ENCODE measurements at regions not wholly inside any gene's neighbourhood (a gene's known extent, or its start where the extent isn't known, plus 50 kb on each side); places are given as distances from the start of the nearest gene placed in this dataset.
"Not testable (repeated sequence)": the region's sequence is repeated elsewhere in the genome, so short reads cannot be mapped to it uniquely, and the experiment has no call there.

GRCh38 chr7:91491868-91492267 is 227.6 kb downstream of the FZD1 start:
- H3K27ac ChIP-seq = no peak overlapping the region
- no peaks in the 10 kb centered on the region for H3K9me3 ChIP-seq
- no peak overlapping the region for H3K4me3 ChIP-seq
- no peaks in the 10 kb centered on the region for H3K27me3 ChIP-seq
- H3K36me3 ChIP-seq = no peaks in the 10 kb centered on the region
- H3K9ac ChIP-seq = no peak overlapping the region
- H3K4me1 ChIP-seq = no peaks in the 10 kb centered on the region
- no peak overlapping the region for H3K4me2 ChIP-seq
- TF ChIP-seq Cebpa-rat (IDR thresholded peaks at IDR 0.05) = no peak
- H4K20me1 ChIP-seq = no peaks in the 10 kb centered on the region

DNA sequence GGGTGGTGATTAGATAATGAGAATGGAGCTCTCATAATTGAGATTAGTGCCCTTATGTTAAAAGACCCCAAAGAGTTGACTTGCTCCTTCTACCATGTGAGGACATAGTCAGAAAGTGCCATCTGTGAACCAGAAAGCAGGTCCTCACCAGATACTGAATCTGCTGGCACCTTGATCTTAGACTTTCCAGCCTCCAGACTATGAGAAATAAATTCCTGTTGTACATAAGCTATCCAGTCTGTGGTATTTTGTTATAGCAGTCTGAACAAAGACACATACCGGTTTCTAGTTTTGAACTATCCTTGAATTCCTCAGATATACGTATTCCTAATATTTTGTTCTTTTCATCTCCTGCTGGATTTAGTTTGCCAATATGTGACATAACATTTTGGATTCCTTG is 228.1 kb downstream of the FZD1 start:
- H3K4me3 ChIP-seq = no peak overlapping the region
- no peaks in the 10 kb centered on the region for H3K4me1 ChIP-seq
- H3K9ac ChIP-seq = no peak overlapping the region
- no peak overlapping the region for H3K27ac ChIP-seq
- no peaks in the 10 kb centered on the region for H3K27me3 ChIP-seq
- H4K20me1 ChIP-seq = no peaks in the 10 kb centered on the region
- TF ChIP-seq Cebpa-rat (IDR thresholded peaks at IDR 0.05) = no peak
- no peaks in the 10 kb centered on the region for H3K9me3 ChIP-seq
- H3K36me3 ChIP-seq = no peaks in the 10 kb centered on the region
- no peak overlapping the region for H3K4me2 ChIP-seq

DNA sequence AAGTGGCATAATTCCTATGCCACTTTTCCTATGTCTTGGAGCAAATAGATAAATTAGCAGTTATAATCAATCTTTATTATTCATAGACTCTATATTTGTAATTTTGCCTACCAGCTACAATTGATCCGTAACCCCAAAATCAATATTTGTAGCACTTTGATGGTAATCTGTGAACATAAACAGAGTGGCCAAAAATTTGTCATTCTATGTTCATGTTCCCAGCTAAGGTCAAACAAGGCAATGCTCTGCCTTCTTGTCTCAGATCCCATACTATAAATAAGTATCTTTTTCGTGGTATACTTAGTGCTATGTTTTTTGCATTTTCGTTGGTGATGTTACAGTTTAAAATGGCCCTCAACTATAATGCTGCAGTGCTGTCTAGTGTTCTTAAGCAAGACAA is 228.5 kb downstream of the FZD1 start:
- no peak for TF ChIP-seq Cebpa-rat (IDR thresholded peaks at IDR 0.05)
- Histone ChIP-seq H3K36me3 (no peaks in the 10 kb centered on the region), H3K9ac (no peak overlapping the region)

GRCh38 chr7:91494450-91494849 is 230.2 kb downstream of the FZD1 start:
- Histone ChIP-seq H3K4me1 (no peaks in the 10 kb centered on the region), H3K27me3 (no peaks in the 10 kb centered on the region), H3K9ac (no peak overlapping the region), H3K9me3 (no peaks in the 10 kb centered on the region; the same call in 1 of the 2 replicates), H3K4me2 (no peak overlapping the region), H4K20me1 (no peaks in the 10 kb centered on the region), H3K27ac (no peak overlapping the region), H3K36me3 (no peaks in the 10 kb centered on the region), H3K4me3 (no peak overlapping the region)
- no peak for TF ChIP-seq Cebpa-rat (IDR thresholded peaks at IDR 0.05)

More for the DNA sequence above, 228.5 kb downstream of the FZD1 start:
- H3K4me1 ChIP-seq = no peaks in the 10 kb centered on the region
- H3K27ac ChIP-seq = no peak overlapping the region
- H3K4me2 ChIP-seq = no peak overlapping the region
- no peaks in the 10 kb centered on the region for H3K27me3 ChIP-seq
- no peaks in the 10 kb centered on the region for H4K20me1 ChIP-seq
- H3K9me3 ChIP-seq = no peaks in the 10 kb centered on the region
- H3K4me3 ChIP-seq = no peak overlapping the region

DNA sequence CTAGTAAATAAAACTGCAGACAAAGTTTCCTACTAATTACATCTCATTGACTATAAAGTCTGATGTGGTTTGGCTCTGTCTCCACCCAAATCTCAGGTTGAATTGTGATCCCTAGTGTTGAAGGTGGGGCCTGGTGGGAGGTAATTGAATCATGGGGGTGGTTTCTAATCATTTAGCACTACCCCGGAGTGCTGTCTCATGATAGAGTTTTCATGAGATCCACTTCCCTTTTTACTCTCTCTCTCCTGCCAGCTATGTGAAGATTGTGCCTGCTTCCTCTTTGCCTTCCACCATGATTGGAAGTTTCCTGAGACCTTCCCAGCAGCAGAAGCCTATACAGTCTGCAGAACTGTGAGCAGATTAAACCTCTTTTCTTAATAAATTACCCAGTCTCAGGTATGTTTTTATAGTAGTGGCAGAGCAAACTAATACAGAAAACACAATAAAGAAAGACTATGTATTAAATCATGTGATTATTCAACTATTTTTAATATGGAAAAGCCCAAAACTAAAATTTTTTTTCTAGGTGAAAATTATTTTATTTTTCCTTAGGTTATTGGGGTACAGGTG is 232.1 kb downstream of the FZD1 start:
- Histone ChIP-seq H3K36me3 (no peaks in the 10 kb centered on the region), H3K27ac (no peak overlapping the region), H3K4me3 (no peak overlapping the region), H3K9ac (no peak overlapping the region), H4K20me1 (no peaks in the 10 kb centered on the region), H3K27me3 (no peaks in the 10 kb centered on the region), H3K4me1 (no peaks in the 10 kb centered on the region), H3K4me2 (no peak overlapping the region), H3K9me3 (no peaks in the 10 kb centered on the region; the same call in 1 of the 2 replicates)
- no peak for TF ChIP-seq Cebpa-rat (IDR thresholded peaks at IDR 0.05)

- H3K4me2 ChIP-seq, H3K9ac ChIP-seq, H3K27ac ChIP-seq, H4K20me1 ChIP-seq, H3K9me3 ChIP-seq, H3K4me1 ChIP-seq, H3K36me3 ChIP-seq, H3K4me3 ChIP-seq, H3K27me3 ChIP-seq: not testable (repeated sequence)
These were observed 233.0 kb downstream of the FZD1 start for GRCh38 chr7:91497277-91497676.

GRCh38 chr7:91503934-91504555 is 239.8 kb downstream of the FZD1 start:
- H3K4me2 ChIP-seq = no peak overlapping the region
- no peaks in the 10 kb centered on the region for H3K36me3 ChIP-seq
- no peak overlapping the region for H3K9ac ChIP-seq
- no peaks in the 10 kb centered on the region for H3K4me1 ChIP-seq
- no peak for TF ChIP-seq Cebpa-rat (IDR thresholded peaks at IDR 0.05)
- H3K9me3 ChIP-seq = no peaks in the 10 kb centered on the region
- H3K27ac ChIP-seq = no peak overlapping the region
- no peak overlapping the region for H3K4me3 ChIP-seq
- H4K20me1 ChIP-seq = no peaks in the 10 kb centered on the region
- H3K27me3 ChIP-seq = no peaks in the 10 kb centered on the region

DNA sequence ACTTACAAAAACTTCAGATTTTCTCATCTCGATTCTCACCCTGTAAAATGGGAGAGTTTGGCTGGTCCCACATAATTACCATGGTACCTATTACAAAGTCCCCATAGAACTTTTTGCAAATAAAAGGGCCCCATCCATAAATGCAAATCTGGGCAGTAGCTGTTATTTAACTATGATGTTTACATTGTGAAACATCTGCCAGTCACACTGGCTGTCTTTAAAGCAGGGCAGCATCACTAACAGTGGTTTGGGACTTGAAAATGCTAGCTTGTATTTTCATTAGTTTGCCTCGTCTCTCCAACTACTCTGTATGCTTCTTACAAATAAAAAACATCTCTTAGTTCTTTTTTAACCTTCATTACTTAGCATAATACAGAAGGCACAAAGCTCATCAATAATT is 240.7 kb downstream of the FZD1 start:
- Histone ChIP-seq H3K4me3 (no peak overlapping the region), H3K36me3 (no peaks in the 10 kb centered on the region), H3K9ac (no peak overlapping the region), H3K9me3 (no peaks in the 10 kb centered on the region), H3K4me1 (no peaks in the 10 kb centered on the region), H3K4me2 (no peak overlapping the region), H3K27ac (no peak overlapping the region), H4K20me1 (no peaks in the 10 kb centered on the region), H3K27me3 (no peaks in the 10 kb centered on the region)
- no peak for TF ChIP-seq Cebpa-rat (IDR thresholded peaks at IDR 0.05)

DNA sequence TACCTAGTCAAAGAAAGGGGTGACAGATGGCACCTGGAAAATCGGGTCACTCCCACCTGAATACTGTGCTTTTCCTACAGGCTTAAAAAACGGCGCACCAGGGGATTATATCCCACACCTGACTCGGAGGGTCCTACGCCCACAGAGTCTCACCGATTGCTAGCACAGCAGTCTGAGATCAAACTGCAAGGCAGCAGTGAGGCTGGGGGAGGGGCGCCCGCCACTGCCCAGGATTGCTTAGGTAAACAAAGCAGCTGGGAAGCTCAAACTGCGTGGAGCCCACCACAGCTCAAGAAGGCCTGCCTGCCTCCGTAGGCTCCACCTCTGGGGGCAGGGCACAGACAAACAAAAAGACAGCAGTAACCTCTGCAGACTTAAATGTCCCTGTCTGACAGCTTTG is 242.7 kb downstream of the FZD1 start:
- H3K9me3 ChIP-seq, H3K4me3 ChIP-seq, H3K4me1 ChIP-seq, H3K9ac ChIP-seq, H4K20me1 ChIP-seq, H3K36me3 ChIP-seq, H3K27ac ChIP-seq, H3K27me3 ChIP-seq, H3K4me2 ChIP-seq: not testable (repeated sequence)

DNA sequence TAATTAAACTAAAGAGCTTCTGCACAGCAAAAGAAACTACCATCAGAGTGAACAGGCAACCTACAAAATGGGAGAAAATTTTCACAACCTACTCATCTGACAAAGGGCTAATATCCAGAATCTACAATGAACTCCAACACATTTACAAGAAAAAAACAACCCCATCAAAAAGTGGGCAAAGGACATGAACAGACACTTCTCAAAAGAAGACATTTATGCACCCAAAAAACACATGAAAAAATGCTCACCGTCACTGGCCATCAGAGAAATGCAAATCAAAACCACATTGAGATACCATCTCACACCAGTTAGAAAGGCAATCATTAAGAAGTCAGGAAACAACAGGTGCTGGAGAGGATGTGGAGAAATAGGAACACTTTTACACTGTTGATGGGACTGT is 247.6 kb downstream of the FZD1 start:
- not testable (repeated sequence) for H3K4me1 ChIP-seq, H3K9ac ChIP-seq, H3K4me3 ChIP-seq, H4K20me1 ChIP-seq, H3K4me2 ChIP-seq, H3K27ac ChIP-seq, H3K9me3 ChIP-seq, H3K36me3 ChIP-seq, H3K27me3 ChIP-seq

DNA sequence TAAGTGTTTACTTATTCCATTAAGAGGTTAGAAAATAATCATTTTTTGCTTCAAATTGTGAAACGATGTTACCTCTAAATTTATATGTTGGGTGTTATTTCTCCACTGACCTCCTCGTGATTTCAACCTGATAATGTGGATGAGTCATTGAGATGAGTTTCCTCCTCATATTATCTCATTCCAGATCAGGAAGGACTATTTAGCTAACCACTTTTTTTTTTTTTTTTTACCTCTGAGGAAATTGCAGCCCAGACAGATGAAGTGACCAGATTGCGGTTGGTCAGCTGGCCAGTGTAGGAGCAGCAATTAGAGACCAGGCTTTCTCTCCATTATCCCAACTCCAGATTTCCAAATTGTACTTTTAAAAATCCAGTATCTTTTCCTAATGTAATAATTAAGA is 248.7 kb downstream of the FZD1 start:
- Histone ChIP-seq H3K9ac (no peak overlapping the region), H3K4me2 (no peak overlapping the region)
- TF ChIP-seq Cebpa-rat (IDR thresholded peaks at IDR 0.05) = no peak

More for the DNA sequence above, 248.7 kb downstream of the FZD1 start:
- Histone ChIP-seq H3K36me3 (no peaks in the 10 kb centered on the region), H3K27me3 (no peaks in the 10 kb centered on the region), H4K20me1 (no peaks in the 10 kb centered on the region), H3K27ac (no peak overlapping the region), H3K4me1 (no peaks in the 10 kb centered on the region), H3K4me3 (no peak overlapping the region), H3K9me3 (no peaks in the 10 kb centered on the region)

Data from BLaER1 (cell line).